Muscle layer of colon (tissue), 2 donors: ENCODE measurements at regions not wholly inside any gene's neighbourhood (a gene's known extent, or its start where the extent isn't known, plus 50 kb on each side); places are given as distances from the start of the nearest gene placed in this dataset.
"Not testable (repeated sequence)": the region's sequence is repeated elsewhere in the genome, so short reads cannot be mapped to it uniquely, and the experiment has no call there.

Source experiments
- H3K27ac ChIP-seq: one replicate; pipeline ENCODE4 v1.7.0; 2013; ENCODE audit warnings: low read depth, mild to moderate bottlenecking, low read length, moderate library complexity
- H3K27me3 ChIP-seq, 2 donors: one replicate each; pipeline ENCODE4 v1.7.0; 2013; ENCODE audit warnings: low read length in 2 of 2, mild to moderate bottlenecking in 2 of 2; ENCODE audit not compliant: insufficient read depth in 2 of 2, control insufficient read depth in 1 of 2
- H3K36me3 ChIP-seq: one replicate; pipeline ENCODE4 v1.7.0; 2013; ENCODE audit warnings: mild to moderate bottlenecking, low read length; ENCODE audit not compliant: insufficient read depth
- H3K4me1 ChIP-seq: one replicate; pipeline ENCODE4 v1.7.0; 2013; ENCODE audit warnings: mild to moderate bottlenecking, low read length; ENCODE audit not compliant: insufficient read depth
- H3K4me3 ChIP-seq, 2 donors: one replicate each; pipeline ENCODE4 v1.7.0; 2013; ENCODE audit warnings: low read length in 2 of 2, low read depth in 1 of 2, mild to moderate bottlenecking in 1 of 2, moderate library complexity in 1 of 2
- H3K9ac ChIP-seq: one replicate; pipeline ENCODE4 v1.7.0; 2013; ENCODE audit warnings: low read length
- H3K9me3 ChIP-seq: one replicate; pipeline ENCODE4 v1.7.0; 2013; ENCODE audit warnings: mild to moderate bottlenecking, low read length
- donor health status: abdominal sarcoma.
- donor health status: Adenocarcinoma of cecum.

GRCh38 chr16:66175636-66176035 lies 190.9 kb upstream of the CDH5 start:
- H3K4me1 ChIP-seq, result no peaks in the 10 kb centered on the region
- no peaks in the 10 kb centered on the region for H3K27me3 ChIP-seq
- no peak overlapping the region for H3K4me3 ChIP-seq
- no peak overlapping the region for H3K9ac ChIP-seq
- no peaks in the 10 kb centered on the region for H3K9me3 ChIP-seq
- no peak overlapping the region for H3K27ac ChIP-seq
- H3K36me3 ChIP-seq, result no peaks in the 10 kb centered on the region

DNA sequence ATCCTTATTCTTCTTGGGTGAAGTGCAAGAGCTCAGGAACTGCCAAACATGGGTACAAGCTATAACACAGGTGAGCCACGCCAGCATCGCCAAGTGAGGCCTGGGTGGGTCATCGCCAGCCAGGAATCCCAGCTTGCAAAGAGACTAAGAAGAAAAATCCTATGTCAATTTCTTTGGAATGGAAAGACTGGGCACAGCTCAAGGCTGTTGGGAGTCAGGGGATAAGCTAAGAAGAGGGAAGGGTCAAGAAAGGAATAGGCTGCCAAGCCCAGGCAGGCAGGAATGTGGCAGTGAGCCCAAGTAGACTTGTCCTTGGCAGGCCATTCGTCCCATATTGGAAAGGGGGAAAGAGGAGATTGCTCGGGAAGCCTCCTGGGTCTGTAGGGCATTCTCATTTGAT lies 191.4 kb upstream of the CDH5 start:
- Histone ChIP-seq H3K4me3 (no peak overlapping the region), H3K4me1 (no peaks in the 10 kb centered on the region), H3K9ac (no peak overlapping the region), H3K36me3 (no peaks in the 10 kb centered on the region), H3K27me3 (no peaks in the 10 kb centered on the region), H3K27ac (no peak overlapping the region), H3K9me3 (no peaks in the 10 kb centered on the region)

DNA sequence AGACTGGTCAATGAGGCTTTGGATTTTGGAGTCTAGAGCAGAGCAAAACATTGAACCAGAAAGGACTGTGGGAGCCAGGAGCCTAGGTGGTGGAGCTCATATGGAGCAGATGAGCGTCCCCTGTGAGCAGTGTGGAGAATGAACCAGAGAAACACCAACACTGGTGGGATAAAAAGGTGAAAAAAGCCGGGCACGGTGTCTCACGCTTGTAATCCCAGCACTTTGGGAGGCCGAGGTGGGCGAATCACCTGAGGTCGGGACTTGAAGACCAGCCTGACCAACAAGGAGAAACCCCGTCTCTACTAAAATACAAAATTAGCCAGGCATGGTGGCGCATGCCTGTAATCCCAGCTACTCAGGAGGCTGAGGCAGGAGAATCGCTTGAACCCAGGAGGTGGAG lies 192.7 kb upstream of the CDH5 start:
- H3K27me3 ChIP-seq, H3K4me1 ChIP-seq, H3K9me3 ChIP-seq, H3K9ac ChIP-seq, H3K36me3 ChIP-seq, H3K27ac ChIP-seq, H3K4me3 ChIP-seq: not testable (repeated sequence)

- not testable (repeated sequence) for H3K36me3 ChIP-seq, H3K27me3 ChIP-seq, H3K9ac ChIP-seq, H3K27ac ChIP-seq, H3K9me3 ChIP-seq, H3K4me3 ChIP-seq, H3K4me1 ChIP-seq
These were observed 193.3 kb upstream of the CDH5 start for GRCh38 chr16:66173181-66173580.

- Histone ChIP-seq H3K27me3 (no peaks in the 10 kb centered on the region), H3K9ac (no peak overlapping the region), H3K4me3 (no peak overlapping the region), H3K4me1 (no peaks in the 10 kb centered on the region), H3K36me3 (no peaks in the 10 kb centered on the region), H3K27ac (no peak overlapping the region), H3K9me3 (no peaks in the 10 kb centered on the region)
These were observed 194.0 kb upstream of the CDH5 start for GRCh38 chr16:66172463-66172862.

DNA sequence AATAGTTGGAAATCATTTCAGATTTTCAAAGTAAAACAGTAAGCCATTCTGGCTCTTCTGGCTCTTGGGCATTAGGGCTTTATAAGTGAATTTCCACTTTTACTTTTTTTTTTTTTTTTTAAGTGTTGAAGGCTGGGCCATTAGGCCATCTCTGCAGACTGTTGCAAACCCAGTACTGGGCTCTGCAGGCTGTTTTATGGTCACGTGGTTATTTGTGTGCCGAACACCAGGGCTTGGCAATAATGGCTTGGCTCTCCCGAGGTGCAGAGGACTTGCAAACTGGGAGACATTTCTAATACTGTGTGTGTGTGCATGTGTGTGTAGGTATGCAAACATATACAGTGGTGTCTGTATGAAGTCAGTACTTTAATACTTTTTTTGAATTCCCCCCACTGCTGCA lies 194.9 kb upstream of the CDH5 start:
- H3K27ac ChIP-seq, result no peak overlapping the region
- no peaks in the 10 kb centered on the region for H3K27me3 ChIP-seq
- H3K4me3 ChIP-seq, result no peak overlapping the region
- H3K9me3 ChIP-seq, result no peaks in the 10 kb centered on the region
- no peaks in the 10 kb centered on the region for H3K4me1 ChIP-seq
- H3K9ac ChIP-seq, result no peak overlapping the region
- H3K36me3 ChIP-seq, result no peaks in the 10 kb centered on the region

DNA sequence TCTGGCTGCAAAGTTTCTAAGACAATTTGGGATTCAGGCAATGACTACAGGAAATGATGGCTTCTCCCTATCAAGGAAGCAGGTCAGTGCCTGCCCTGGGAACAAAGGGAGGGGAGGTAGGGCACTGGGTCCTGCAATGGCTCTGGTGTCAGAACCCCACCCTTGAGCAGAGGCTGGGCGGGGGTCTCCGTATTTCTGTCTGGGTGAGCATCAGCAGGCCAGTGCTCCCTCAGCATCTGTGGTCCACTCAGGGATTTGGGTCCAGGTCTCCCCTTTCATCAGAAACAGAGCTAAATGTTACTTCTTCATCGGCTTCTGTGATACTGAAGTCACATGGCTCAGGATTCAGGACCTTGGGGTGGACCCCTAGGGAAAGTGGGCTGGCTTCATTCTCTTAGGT lies 195.5 kb upstream of the CDH5 start:
- Histone ChIP-seq H3K4me1 (no peaks in the 10 kb centered on the region), H3K27ac (no peak overlapping the region), H3K9me3 (no peaks in the 10 kb centered on the region), H3K4me3 (no peak overlapping the region), H3K9ac (no peak overlapping the region), H3K27me3 (no peaks in the 10 kb centered on the region), H3K36me3 (no peaks in the 10 kb centered on the region)

GRCh38 chr16:66169817-66170216 lies 196.7 kb upstream of the CDH5 start:
- Histone ChIP-seq H3K9me3 (no peaks in the 10 kb centered on the region), H3K36me3 (no peaks in the 10 kb centered on the region), H3K9ac (no peak overlapping the region), H3K4me1 (no peaks in the 10 kb centered on the region), H3K4me3 (no peak overlapping the region), H3K27ac (no peak overlapping the region), H3K27me3 (no peaks in the 10 kb centered on the region)

DNA sequence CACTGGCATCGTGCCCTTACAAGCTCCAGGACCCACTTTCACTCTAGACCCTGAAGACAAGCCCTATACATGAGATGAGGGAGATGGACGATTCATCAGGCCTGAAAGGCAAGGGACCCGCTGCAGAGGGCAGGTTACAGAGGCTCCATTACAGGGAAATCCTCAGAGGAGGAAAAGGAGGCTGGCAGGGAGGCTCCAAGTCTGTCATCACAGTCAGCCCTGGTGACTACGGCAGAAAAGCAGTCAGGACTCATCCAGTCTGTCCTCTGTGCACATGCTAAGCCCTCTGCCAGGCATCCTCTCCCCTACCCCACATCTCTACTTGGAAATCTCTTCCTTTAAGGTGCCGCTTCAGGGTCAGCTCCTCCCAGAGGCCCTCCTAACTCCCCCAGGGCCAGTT lies 197.7 kb upstream of the CDH5 start:
- Histone ChIP-seq H3K27ac (no peak overlapping the region), H3K4me3 (no peak overlapping the region), H3K9ac (no peak overlapping the region), H3K4me1 (no peaks in the 10 kb centered on the region), H3K9me3 (no peaks in the 10 kb centered on the region), H3K36me3 (no peaks in the 10 kb centered on the region), H3K27me3 (no peaks in the 10 kb centered on the region)

DNA sequence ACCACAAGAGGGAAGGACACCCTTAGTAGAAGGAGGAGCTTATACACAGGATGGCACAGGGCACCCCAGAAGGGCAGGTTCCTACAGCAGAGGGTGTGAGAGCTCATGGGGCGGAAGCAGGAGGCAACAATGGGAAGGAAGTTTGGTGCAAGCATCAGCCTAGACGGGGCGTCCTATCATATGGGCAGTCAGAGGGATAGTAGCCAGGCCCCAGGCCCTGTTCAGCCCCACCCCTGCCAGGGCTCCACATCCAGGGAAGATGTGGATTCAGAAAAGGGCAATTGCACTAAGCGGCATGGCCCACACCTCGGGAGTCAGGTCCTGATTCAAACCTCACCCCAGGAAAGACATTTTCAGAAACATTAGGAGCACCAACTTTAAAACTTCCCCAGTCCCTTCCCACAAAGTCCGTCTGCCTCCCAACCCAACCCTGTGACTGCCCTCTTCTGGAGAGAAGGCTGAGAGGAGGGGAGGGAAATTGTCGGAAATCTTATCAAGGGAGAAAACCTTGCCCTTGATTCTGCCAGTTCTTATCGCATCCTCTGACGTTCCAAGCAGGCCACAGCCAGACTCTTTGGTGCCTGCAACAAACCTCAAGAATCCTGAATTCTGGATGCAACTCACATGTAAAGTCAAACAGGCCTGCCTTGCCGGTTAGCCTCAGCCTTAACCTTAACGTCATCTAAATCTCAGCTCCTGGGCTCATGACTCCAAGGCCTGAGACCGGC lies 198.8 kb upstream of the CDH5 start:
- no peak overlapping the region for H3K27ac ChIP-seq
- no peaks in the 10 kb centered on the region for H3K9me3 ChIP-seq
- no peak overlapping the region for H3K9ac ChIP-seq
- no peaks in the 10 kb centered on the region for H3K27me3 ChIP-seq
- no peak overlapping the region for H3K4me3 ChIP-seq
- no peaks in the 10 kb centered on the region for H3K4me1 ChIP-seq
- H3K36me3 ChIP-seq, result no peaks in the 10 kb centered on the region

GRCh38 chr16:66166490-66166889 lies 200.0 kb upstream of the CDH5 start:
- Histone ChIP-seq H3K9ac (no peak overlapping the region), H3K27me3 (no peaks in the 10 kb centered on the region), H3K36me3 (no peaks in the 10 kb centered on the region), H3K4me1 (peaks cover 3% of the 10 kb centered on the region), H3K27ac (no peak overlapping the region), H3K4me3 (no peak overlapping the region), H3K9me3 (no peaks in the 10 kb centered on the region)

DNA sequence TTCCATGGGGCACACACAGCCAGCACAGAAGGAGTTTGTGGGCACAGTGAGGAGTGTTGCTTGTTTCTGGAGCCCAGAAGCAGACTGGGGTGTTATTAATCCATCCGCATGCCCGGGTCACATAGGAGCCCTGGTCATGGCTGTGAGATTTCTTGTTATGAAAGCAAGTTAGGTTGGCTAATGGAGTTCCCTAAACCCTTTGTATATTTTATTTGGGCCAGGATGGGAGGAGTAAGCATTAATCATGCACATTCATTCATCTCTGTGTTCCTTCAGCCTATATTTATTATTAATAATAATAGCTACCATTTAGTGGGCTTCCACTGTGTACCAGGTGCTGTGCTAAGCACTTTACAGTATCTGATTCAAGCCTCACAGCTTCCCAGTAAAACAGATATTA lies 200.6 kb upstream of the CDH5 start:
- H3K36me3 ChIP-seq, result no peaks in the 10 kb centered on the region
- no peak overlapping the region for H3K9ac ChIP-seq
- no peak overlapping the region for H3K4me3 ChIP-seq
- no peak overlapping the region for H3K27ac ChIP-seq
- H3K27me3 ChIP-seq, result no peaks in the 10 kb centered on the region
- peaks cover 3% of the 10 kb centered on the region for H3K4me1 ChIP-seq
- H3K9me3 ChIP-seq, result no peaks in the 10 kb centered on the region
